RWPE2 (cell line): ENCODE measurements at regions not wholly inside any gene's neighbourhood (a gene's known extent, or its start where the extent isn't known, plus 50 kb on each side); places are given as distances from the start of the nearest gene placed in this dataset.

Experiments
- ATAC-seq: fragments of 200-7000 bp; cut with Tn5 transposase; 3 replicates; pipeline ENCODE4 v1.9.1; 2021; ENCODE audit warnings: low read depth
- DNase-seq: peaks from one replicate; pipeline ENCODE4 v3.0.0-alpha.2; 2020; ENCODE audit warnings: low spot score
- H3K27ac ChIP-seq: fragments of 450-650 bp; 2 replicates; pipeline ENCODE4 v1.5.1; 2017; ENCODE audit warnings: mild to moderate bottlenecking; ENCODE audit not compliant: poor library complexity, severe bottlenecking
- H3K27me3 ChIP-seq: fragments of 250-450 bp; sonication (Bioruptor Pico); 2 replicates; pipeline ENCODE4 v1.5.1; 2021; ENCODE audit warnings: mild to moderate bottlenecking, moderate library complexity; ENCODE audit not compliant: insufficient read depth, poor library complexity, severe bottlenecking
- H3K36me3 ChIP-seq: fragments of 250-450 bp; sonication (Bioruptor Pico); 2 replicates; pipeline ENCODE4 v1.5.1; 2020; ENCODE audit warnings: low read depth, mild to moderate bottlenecking, moderate library complexity
- H3K4me1 ChIP-seq: fragments of 250-450 bp; sonication (Bioruptor Pico); 2 replicates; pipeline ENCODE4 v1.5.1; 2021; ENCODE audit warnings: mild to moderate bottlenecking, moderate library complexity; ENCODE audit not compliant: insufficient read depth, poor library complexity, severe bottlenecking
- H3K4me3 ChIP-seq: fragments of 250-450 bp; sonication (Bioruptor Pico); 2 replicates; pipeline ENCODE4 v1.5.1; 2021; ENCODE audit warnings: mild to moderate bottlenecking, moderate library complexity; ENCODE audit not compliant: severe bottlenecking
- H3K9me3 ChIP-seq: fragments of 250-450 bp; sonication (Bioruptor Pico); 2 replicates; pipeline ENCODE4 v1.5.1; 2021; ENCODE audit warnings: mild to moderate bottlenecking, moderate library complexity; ENCODE audit not compliant: severe bottlenecking
- CTCF ChIP-seq: fragments of 450-650 bp; IDR thresholded peaks from one replicate; pipeline ENCODE4 v1.5.1; 2017; ENCODE audit warnings: mild to moderate bottlenecking, moderate library complexity; ENCODE audit not compliant: poor library complexity, severe bottlenecking

GRCh38 chr5:57417971-57418370 is 64.6 kb downstream of the ACTBL2 start:
- no peaks in the 10 kb centered on the region for H3K27me3 ChIP-seq
- H3K4me1 ChIP-seq, result no peaks in the 10 kb centered on the region
- H3K36me3 ChIP-seq, result no peaks in the 10 kb centered on the region
- no peaks in the 10 kb centered on the region for H3K9me3 ChIP-seq
- no peak for TF ChIP-seq CTCF
- DNase-seq (no peak), ATAC-seq (no peak)
- H3K27ac ChIP-seq, result no peak overlapping the region
- H3K4me3 ChIP-seq, result no peak overlapping the region

DNA sequence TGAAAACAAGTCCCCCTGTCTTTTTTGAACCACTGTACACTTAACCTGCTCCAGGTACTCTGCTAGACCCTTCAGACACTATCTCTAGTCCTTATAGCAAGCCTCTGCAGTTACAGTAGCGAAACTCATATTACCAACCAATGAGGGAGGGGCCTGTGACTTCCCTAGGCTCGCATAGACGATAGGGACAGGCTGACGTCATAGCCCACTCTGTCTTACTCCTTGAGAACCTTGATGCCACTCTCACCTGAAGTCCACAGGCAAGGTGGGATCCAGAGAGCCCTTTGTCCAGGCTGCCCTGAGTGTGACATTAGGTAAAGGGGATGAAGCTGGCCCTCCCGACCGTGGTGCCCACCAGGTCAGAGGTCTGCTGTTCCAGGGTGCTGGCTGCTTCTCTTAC is 65.3 kb downstream of the ACTBL2 start:
- ATAC-seq, result no peak
- H3K9me3 ChIP-seq, result no peaks in the 10 kb centered on the region
- no peaks in the 10 kb centered on the region for H3K36me3 ChIP-seq
- TF ChIP-seq CTCF, result no peak
- no peaks in the 10 kb centered on the region for H3K4me1 ChIP-seq
- H3K27me3 ChIP-seq, result no peaks in the 10 kb centered on the region
- H3K4me3 ChIP-seq, result no peak overlapping the region
- H3K27ac ChIP-seq, result no peak overlapping the region
- DNase-seq, result no peak

- no peaks in the 10 kb centered on the region for H3K4me1 ChIP-seq
- no peak for ATAC-seq
- H3K36me3 ChIP-seq, result no peaks in the 10 kb centered on the region
- H3K27me3 ChIP-seq, result no peaks in the 10 kb centered on the region
- no peaks in the 10 kb centered on the region for H3K9me3 ChIP-seq
- no peak overlapping the region for H3K27ac ChIP-seq
- DNase-seq, result no peak
- no peak overlapping the region for H3K4me3 ChIP-seq
- no peak for TF ChIP-seq CTCF
Measured at GRCh38 chr5:57416278-57416994, 66.2 kb downstream of the ACTBL2 start.

GRCh38 chr5:57414857-57415256 is 67.8 kb downstream of the ACTBL2 start:
- ATAC-seq (no peak), DNase-seq (no peak)
- H3K4me1 ChIP-seq, result no peaks in the 10 kb centered on the region

More at GRCh38 chr5:57414857-57415256, 67.8 kb downstream of the ACTBL2 start:
- Histone ChIP-seq H3K36me3 (no peaks in the 10 kb centered on the region), H3K27me3 (no peaks in the 10 kb centered on the region), H3K4me3 (no peak overlapping the region), H3K9me3 (no peaks in the 10 kb centered on the region), H3K27ac (no peak overlapping the region)
- no peak for TF ChIP-seq CTCF
